HG03354 (cell line): ENCODE measurements at regions not wholly inside any gene's neighbourhood (a gene's known extent, or its start where the extent isn't known, plus 50 kb on each side); places are given as distances from the start of the nearest gene placed in this dataset.
"Not testable (repeated sequence)": the region's sequence is repeated elsewhere in the genome, so short reads cannot be mapped to it uniquely, and the experiment has no call there.

Experiments
- ATAC-seq: cut with Tn5 transposase; IDR thresholded peaks from one replicate; pipeline ENCODE4 v1.9.1; 2021; ENCODE audit warnings: mild to moderate bottlenecking; ENCODE audit not compliant: unreplicated experiment, poor library complexity, severe bottlenecking

- ATAC-seq = no peak
Measured at GRCh38 chr6:105867277-105867676, 218.9 kb upstream of the PRDM1 start.

- no peak for ATAC-seq
Measured at GRCh38 chr6:105862936-105863607, 223.1 kb upstream of the PRDM1 start.

DNA sequence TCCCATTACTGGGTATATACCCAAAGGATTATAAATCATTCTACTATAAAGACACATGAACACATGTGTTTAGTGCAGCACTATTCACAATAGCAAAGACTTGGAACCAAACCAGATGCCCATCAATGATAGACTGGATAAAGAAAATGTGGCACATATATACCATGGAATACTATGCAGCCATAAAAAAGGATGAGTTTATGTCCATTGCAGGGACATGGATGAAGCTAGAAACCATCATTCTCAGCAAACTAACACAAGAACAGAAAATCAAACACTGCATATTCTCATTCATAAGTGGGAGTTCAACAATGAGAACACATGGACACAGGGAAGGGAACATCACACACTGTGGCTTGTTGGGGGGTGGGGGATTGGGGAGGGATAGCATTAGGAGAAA is 225.2 kb upstream of the PRDM1 start:
- ATAC-seq = not testable (repeated sequence)

- no peak for ATAC-seq
Measured at GRCh38 chr6:105859457-105859856, 226.7 kb upstream of the PRDM1 start.

- ATAC-seq = not testable (repeated sequence)
Measured at GRCh38 chr6:105858639-105859038, 227.5 kb upstream of the PRDM1 start.

DNA sequence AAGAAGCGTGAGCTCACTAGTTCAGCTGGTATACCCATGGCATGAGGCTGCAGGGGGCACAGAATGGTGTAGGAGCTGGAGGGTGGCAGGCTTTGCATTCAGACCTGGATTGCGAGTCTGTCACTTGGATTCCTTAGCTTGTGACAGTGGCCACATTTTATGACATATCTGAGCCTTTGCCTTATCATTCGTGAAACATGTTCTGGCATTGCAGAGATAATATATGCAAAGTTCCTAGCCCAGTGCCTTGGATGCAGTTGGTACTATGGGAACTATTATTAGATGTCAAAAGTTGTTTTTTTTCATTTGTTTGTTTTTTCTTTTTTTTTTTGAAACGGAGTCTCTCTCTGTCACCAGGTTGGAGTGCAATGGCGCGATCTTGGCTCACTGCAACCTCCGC is 230.7 kb upstream of the PRDM1 start:
- ATAC-seq = no peak

DNA sequence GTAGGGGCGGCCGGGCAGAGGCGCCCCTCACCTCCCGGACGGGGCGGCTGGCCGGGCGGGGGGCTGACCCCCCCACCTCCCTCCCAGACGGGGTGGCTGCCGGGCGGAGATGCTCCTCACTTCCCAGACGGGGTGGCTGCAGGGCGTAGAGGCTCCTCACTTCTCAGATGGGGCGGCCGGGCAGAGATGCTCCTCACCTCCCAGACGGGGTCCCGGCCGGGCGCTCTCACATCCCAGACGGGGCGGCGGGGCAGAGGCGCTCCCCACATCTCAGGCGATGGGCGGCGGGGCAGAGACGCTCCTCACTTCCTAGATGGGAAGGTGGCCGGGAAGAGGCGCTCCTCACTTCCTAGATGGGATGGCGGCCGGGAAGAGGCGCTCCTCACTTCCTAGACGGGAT is 232.2 kb upstream of the PRDM1 start:
- not testable (repeated sequence) for ATAC-seq

GRCh38 chr6:105851606-105852005 is 234.5 kb upstream of the PRDM1 start:
- ATAC-seq = no peak

GRCh38 chr6:105851113-105851580 is 235.0 kb upstream of the PRDM1 start:
- no peak for ATAC-seq

- no peak for ATAC-seq
Measured at GRCh38 chr6:105850261-105851112, 235.6 kb upstream of the PRDM1 start.

GRCh38 chr6:105849746-105850145 is 236.4 kb upstream of the PRDM1 start:
- ATAC-seq = no peak

GRCh38 chr6:105847433-105847832 is 238.7 kb upstream of the PRDM1 start:
- ATAC-seq = no peak

DNA sequence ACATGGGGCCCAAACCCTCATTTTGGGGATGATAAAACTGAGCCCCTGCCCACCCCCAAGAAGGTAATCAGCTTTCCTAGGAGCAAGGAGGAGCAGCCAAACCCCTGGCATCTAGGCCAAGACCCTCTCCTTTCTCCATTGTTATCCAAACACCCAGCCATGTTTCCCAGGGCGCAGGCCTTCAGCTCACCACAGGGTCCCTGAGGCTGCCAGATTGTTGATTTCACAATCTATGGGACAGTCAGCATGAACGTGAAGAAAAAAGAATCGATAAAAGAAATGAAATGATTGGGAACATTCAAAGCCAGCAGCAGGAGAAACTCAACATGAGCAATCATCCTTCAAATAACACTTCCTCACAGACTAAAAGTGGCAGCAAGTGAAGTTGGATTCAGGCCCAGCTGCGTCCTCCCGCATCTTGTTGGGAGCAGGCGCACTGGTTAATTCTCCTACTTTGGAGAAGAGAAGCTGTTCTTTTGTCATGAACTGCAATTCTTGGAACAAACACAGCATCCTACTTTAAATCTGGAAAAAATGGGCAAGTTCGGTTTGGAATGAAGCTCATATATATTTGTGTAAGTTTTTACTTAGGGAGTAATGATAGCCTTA is 241.8 kb upstream of the PRDM1 start:
- no peak for ATAC-seq

- no peak for ATAC-seq
Measured at GRCh38 chr6:105839266-105839665, 246.9 kb upstream of the PRDM1 start.

- no peak for ATAC-seq
Measured at GRCh38 chr6:105838171-105838570, 248.0 kb upstream of the PRDM1 start.

- no peak for ATAC-seq
Measured at GRCh38 chr6:105836889-105837288, 249.2 kb upstream of the PRDM1 start.

- no peak for ATAC-seq
Measured at GRCh38 chr6:105836379-105836778, 249.8 kb upstream of the PRDM1 start.

- ATAC-seq = no peak
Measured at GRCh38 chr6:105835373-105835772, 250.8 kb upstream of the PRDM1 start.

GRCh38 chr6:105833959-105834947 is 251.9 kb upstream of the PRDM1 start:
- no peak for ATAC-seq
